ENCODE measurements at regions not wholly inside any gene's neighbourhood (a gene's known extent, or its start where the extent isn't known, plus 50 kb on each side); places are given as distances from the start of the nearest gene placed in this dataset.

DNA sequence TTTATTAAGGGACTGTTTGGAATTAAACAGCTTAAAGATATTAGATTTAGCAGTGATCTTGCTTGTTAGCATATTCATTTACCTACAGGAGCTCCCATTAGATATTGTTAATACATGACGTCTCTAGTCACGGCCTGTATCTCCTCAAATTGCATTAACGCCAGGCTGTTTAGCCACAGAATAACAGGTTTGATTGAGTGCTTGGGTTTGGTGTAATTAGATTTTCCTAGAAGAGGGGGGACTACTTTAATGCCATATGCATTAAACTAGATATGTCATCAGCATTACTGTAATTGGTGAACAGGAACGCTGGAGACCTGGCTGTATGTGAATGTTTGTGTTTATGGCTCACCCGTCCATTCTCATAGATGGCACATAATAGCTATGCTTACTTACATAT is 841.4 kb upstream of the NR2F2 start:
- no peak for DNase-seq (ENCODE audit: low read depth)

DNA sequence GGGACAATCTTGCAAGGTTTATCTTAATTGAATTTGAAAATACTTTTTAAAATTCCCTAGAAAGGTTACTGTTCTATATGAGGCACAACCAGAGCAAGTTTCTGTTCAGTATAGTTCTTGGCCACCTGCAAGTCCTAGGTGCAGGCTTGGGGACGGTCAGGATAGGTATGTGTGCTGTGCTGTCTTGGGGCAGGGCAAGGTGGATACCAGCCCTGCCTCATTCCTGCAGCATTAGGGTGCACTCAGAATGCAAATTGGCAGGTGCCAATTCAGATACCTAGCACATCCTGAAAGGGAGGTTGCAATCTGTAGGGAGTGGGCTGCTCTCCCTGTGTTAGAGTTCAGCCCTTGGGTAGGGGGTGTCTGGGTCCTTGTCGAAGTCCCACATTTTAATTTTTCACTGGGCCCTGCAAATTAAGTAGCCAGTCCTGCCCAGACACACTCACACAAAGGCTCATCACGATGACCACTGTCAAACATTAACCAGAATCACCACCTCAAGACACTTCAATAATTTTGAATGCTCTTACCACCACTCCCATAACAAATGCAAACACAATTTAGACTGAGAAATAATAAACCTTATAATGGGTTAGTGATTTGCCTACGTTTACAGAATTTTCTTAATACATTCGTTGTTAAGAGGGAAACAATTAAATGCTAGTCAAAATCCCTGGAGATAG is 838.0 kb upstream of the NR2F2 start:
- DNase-seq (ENCODE audit: low read depth) = no peak

DNA sequence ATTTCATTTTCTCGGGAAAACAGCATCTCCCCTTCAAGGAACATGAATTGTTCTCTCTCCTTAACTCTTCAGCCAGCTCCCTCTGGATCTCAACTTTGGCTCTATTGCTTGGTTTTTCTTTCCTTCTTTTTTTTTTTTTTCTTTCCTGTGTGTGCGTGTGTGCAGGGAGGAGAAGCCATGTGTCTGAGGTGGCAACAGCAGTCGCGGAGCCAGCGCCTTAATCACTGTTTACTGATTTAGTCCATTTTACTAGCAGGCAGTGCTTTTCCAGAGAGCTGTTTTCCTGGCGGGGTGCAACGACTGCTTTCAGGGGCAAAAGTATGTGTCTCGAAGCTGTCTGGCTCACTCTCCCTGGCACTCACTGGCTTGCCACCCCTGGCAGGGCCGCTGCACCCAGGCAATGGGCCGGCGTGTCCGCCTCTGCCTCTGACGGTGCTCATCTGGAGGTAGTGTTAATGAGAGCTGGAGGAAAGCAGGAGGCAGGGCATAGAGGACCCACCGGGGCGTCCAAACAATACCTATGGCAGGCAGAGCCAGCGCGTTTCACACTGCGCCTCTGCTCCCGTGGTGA is 835.4 kb upstream of the NR2F2 start:
- no peak for DNase-seq (ENCODE audit: low read depth)

DNA sequence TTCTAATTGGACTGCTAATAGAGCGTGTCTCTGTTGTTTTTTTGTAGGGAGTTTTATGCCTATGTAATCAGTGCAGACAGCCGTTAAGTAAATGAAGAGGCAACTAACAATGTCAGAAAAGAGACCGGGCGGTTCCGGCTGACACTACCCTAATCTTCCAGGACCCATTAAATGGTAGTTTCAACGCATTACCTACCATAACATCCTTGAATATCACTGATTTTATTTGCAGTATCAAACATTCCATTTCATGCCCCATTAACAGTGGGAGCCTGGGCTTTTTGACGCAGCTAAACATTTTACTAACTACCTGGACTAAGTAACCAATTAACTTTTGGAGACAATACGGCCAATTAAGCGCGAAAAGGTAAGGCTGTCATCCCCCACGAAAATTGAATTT is 832.9 kb upstream of the NR2F2 start:
- DNase-seq (ENCODE audit: low read depth) = no peak

DNA sequence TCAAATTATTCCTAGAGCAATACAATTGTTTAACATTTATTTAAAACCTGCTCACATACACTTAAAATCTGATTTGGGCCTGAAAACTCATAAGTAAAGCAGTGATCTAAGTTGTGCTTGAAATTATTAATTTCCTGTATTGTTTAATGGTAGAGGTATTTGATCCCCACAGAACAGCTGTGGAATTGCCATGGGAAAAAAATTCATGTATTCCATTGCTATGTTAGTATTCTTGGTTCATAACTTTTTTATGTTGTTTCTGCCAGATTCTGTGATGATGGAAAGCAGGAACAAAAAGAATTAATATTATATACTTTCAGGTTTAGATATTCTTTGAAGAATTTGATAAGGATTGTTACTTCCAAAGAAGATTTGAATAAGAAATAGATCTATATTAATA is 831.5 kb upstream of the NR2F2 start:
- no peak for DNase-seq (ENCODE audit: low read depth)

DNA sequence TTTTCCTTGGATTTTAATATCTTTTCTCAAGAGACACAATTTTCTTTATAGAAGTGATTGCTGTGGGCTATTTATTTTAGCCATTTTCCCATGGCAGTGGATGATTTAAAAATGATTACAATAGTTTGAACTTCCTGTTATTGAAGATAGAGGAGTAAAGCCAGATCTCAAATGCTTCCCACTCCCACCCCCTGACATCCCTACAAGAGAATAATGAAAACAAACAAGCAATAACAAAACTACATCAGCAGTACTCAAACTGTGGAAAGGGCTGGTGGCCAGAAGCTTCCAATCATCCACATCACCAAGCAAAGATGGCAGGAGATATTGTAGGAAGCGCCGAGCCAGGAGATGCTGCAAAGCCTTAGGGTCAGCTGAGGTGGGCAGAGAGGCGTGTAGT is 831.1 kb upstream of the NR2F2 start:
- DNase-seq (ENCODE audit: low read depth) = no peak

DNA sequence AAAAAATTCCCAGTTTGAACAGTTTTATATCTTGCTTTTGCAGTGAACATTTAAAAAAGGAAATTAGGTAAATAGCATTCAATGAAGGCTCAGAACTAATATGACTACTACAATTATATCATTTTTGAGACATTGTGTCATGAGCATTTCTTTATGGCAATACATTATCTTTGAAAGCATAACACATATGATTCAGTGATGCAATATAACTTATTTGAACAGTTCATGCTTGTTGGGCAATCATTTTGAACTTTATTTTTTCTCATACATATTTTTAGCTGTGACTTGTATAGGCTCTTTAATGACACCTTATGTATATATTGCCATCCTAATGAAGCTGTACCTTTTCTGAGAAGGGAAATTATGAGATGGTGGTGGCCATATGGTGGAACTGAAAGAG is 828.6 kb upstream of the NR2F2 start:
- DNase-seq (ENCODE audit: low read depth) = no peak

DNA sequence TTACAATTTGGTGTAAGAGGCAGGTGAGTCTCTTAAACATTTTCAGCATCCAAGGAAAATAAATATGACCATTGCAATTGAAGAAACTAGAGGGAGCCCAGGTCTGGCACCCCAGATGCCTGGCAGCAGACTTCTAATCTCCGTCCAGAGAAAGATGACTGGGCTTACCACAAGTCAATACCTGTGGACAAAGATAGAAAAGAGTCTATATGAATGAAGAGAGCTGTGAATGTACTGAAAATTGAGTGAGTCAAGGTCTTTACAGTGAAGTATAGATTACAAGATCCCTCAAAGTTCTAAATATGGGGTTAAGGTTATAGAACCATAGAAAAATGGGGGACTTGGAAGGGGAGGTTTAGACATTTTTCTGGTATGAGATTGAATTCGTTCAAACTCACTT is 827.4 kb upstream of the NR2F2 start:
- no peak for DNase-seq (ENCODE audit: low read depth)

DNA sequence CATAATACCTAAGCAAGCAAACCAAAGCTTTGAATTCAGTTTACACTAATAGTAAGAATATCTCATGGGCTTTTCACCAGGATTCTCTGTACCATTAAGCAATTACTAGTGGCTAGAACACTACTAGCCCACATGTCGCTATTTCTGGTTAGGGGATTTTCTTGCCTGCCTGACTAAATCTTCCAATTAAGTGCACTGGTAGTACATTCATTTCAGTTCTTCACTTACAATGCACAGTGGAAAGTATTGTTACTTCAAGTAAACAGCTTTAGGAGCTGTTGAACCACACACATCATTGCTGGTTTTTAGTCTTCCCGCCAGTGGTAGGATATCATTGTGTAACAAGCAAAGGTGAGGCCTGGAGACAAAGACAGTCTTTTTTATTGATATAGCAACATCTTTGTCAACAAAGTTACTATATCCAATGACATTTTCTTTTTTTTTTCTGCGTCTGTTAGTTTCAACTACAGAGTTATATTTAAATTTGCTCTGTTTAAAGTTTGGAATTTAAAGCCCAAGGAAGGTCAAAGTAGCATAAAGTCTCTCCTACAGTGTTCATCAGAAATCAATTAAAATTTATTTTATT is 826.8 kb upstream of the NR2F2 start:
- DNase-seq (ENCODE audit: low read depth) = no peak

DNA sequence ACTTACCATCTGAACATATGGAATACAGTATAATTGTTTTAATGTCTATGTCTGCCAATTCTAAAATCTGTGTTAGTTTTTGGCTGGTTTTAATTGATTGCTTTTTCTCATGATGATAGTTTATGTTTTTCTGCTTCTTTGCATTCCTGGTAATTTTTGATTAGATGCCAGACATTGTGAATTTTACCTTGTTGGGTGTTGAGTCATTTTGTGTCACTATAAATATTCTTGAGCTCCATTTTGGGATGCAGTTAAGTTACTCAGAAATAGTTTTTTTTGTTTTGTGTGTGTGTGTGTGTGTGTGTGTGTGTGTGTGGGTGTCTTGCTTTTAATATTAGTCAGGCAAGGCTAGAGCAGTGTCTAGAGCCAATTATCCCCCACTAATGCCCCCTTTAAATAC is 818.8 kb upstream of the NR2F2 start:
- no peak for DNase-seq (ENCODE audit: low read depth)

DNA sequence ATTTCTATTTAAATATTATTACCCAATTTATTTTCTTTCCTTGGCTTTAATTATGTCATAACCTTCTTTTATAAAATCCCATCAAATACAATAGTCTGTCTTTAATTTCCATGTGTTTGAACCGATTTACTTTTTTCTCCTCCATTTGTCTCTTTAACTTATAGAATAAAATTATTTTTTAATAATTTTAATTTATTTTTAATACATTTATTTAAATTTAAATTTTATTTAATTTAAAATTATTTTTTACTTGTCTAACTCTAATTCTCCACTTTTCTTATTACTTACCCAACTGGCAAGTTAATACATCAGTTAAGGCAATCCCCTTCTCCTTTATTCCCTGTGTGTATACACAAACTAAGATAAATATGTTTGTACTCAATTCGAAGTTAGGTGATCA is 817.6 kb upstream of the NR2F2 start:
- DNase-seq (ENCODE audit: low read depth) = no peak

DNA sequence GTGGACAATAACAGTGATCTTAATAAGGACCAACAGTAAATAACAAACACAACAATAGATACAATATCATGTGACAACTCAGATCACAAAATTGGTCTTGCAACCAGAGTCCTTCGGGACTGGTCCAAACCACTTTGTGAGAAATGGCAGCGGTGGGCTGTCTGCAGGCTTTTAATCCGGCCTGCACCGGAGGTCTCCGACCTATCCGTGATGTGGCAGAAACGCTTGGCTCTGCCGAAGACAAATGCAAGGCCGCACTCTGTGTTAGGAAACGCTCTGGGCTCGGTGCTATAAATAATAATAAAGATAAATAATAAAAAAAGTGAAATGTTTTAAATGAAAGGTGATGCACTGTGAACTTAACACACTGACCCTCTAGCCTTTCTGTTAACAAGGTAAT is 810.6 kb upstream of the NR2F2 start:
- no peak for DNase-seq (ENCODE audit: low read depth)

DNA sequence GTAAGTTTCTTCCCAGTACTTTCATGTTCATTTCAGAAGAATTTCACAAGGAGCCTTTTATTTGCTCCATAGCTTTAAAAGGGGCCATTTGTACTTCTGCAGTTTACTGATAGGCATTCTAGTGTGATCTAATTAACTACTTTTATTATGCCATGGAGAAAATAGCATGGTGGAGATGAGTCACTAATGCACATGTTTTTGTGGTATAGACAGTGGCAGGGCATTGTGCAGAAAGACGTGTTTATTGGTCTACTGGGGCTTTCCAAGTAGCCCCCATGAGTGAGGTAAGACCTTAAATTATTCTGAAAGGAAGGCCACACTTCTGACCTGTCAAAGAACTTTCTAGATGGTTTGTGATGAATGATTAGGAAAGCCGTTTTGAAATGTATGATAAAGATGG is 810.0 kb upstream of the NR2F2 start:
- DNase-seq (ENCODE audit: low read depth) = no peak

DNA sequence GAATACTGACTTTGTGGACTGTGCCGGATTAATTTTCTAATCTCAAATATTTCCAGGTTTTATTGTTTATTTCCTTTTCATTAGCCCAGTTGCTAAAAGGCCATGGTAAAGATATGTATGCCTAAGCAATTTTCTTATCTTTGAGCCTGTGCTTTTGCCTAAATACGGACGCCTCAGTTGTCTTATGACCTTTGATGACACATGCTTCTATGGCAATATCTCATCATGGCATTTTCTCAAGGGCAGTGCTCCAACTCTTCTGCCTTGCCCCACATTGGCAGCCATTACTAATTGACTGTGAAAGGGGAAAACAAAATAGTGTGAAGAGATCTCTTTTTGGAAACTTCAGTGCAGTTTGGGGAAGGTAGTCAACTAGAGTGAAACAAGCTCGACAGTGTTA is 809.6 kb upstream of the NR2F2 start:
- DNase-seq (ENCODE audit: low read depth) = no peak

DNA sequence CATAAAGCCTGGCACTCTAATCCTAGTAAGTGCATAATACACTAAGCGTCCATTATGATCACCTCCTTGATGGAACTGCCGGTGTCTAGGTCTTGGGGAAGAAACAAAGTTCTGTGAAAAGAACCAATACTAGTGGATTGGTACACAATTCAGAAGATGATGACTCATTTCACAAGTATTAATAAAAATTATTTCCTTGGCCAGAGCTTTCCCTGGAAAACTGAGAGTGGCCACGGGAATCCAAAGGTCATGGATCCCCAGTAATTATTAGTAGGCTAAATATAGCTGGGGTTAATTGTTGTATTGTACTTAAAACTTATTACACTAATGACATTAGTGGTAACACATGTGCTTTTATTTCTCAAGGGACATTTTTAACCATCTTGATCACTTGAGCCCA is 808.0 kb upstream of the NR2F2 start:
- no peak for DNase-seq (ENCODE audit: low read depth)

DNA sequence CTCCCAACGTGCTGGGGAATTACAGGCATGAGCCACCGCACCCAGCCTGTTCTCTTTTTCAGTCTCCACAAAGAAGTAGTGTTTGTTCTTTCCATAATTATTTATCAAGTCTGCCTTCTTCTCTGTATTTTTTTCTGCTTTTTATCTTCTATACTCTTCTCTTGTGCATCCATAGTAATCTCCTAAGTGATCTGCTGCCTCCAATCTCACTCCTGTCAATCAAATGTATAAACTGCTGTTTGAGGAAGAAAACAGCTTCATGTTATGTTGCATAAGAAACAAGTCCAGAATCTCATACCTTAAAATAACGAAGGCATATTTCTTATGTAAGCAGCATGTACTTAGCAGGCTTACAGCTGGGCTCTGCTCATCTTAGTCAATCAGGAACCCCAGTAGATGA is 801.6 kb upstream of the NR2F2 start:
- DNase-seq (ENCODE audit: low read depth) = no peak

DNA sequence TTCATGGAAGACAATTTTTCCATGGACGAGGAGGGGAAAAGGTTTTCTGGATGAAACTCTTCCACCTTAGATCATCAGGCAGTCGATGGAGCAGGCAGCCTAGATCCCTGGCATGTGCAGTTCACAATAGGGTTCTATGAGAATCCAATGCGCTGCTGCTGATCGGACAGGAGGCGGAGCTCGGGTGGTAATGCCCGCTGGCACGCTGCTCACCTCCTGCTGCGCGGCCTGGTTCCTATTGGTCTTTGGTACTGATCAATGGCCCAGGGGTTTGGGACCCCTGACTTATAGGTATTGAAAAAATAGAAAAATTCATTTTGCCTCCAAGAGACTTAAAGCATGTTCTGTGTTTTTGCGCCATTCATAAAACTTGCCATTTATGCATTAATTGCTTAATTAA is 793.9 kb upstream of the NR2F2 start:
- no peak for DNase-seq (ENCODE audit: low read depth)

DNA sequence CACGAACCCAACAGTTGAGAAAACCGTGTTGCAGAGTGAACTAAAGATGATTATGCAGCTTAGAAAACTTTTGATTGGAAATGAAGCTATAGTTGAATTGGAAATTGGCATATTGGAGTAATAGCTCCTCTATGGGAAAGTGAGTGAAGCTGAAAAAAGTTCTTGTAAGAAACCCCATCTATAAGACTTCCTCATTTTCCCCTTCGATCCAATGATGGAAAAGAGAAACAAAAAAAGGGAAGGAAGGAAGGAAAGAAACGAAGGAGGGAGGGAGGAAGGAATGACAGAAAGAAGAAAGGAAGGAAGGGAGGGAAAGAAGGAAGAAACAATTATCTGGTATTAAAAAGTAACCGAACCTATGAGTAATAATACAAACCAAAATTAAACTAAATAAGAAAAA is 791.8 kb upstream of the NR2F2 start:
- no peak for DNase-seq (ENCODE audit: low read depth)

DNA sequence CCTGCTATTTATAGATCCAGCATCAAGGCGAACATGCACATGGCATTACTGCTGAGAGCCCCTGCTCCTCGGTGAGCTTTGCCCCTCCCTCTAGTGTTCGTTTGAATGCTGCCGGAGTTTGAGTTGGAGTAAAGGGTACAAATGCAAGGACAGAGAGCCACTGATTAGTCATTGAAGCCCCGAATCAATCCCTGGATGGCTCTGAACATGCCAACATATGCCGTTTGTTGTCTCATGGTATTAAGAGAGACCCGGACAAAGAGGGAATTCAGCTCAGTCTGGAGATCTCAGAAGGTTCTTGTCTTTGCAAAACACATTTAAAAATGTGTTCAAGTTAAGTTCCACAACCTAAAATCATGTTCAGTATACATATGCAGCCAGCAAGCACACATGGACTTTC is 789.2 kb upstream of the NR2F2 start:
- no peak for DNase-seq (ENCODE audit: low read depth)

DNA sequence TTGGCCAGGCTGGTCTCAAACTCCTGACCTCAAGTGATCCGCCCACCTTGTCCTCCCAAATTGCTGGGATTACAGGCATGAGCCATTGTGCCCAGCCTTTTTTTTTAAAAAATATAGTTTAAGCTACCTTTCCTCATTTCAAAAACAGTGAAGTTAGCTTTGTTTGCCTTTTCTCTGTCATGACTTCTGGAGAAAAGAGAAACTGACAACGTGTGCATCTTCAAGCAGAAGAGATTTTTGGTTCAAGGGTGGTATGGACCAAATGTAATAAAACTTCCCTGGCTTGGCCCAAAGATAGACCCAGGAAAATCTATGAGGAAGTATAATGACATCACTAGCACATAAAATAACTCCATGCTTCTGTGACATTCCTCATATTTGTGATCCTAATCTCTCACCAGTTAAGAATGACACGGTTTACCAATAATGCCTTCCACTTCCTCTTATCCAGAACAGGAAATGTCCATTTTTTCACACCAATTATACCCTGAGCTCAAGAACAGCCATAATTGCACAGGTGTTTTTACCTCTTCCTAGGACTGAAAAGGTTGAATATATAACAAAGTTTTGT is 781.2 kb upstream of the NR2F2 start:
- no peak for DNase-seq (ENCODE audit: low read depth)

DNA sequence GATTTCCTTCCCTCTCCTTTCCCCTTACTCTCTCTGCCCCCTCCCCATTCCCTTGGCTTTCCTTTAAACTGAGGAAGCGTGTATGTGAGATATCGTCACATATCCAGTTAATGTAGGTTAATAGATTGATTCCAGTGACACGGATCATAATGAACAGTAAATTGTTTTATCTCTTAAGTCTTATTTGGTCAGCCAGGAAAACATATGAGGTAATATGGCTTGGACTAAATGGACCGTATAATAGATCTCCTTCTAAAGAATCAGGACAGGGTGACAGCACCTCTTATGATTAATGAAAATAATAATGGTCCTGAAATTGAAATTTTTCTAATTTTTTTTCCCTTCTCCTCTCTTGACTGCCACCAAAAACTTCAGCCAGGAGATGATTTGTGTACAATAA is 779.8 kb upstream of the NR2F2 start:
- DNase-seq (ENCODE audit: low read depth) = no peak

DNA sequence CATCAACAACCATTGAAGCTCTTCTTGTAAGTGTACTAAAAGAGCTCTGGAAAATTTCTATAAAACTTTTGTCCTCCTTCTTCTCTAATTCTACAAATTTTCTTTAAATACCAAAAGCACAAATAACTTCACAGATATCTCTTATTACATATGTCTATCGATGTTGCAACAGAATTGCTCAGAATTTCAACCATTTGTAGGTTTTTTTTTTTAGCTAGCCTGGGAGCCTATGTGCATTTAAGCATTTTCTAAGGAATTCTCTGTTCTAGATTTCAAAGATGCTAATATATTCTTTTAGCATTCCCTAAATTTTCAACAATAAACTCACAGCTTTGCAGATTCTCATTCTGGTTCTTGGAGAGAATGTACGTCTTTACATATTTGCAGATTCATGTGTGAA is 774.3 kb upstream of the NR2F2 start:
- DNase-seq (ENCODE audit: low read depth) = no peak

DNA sequence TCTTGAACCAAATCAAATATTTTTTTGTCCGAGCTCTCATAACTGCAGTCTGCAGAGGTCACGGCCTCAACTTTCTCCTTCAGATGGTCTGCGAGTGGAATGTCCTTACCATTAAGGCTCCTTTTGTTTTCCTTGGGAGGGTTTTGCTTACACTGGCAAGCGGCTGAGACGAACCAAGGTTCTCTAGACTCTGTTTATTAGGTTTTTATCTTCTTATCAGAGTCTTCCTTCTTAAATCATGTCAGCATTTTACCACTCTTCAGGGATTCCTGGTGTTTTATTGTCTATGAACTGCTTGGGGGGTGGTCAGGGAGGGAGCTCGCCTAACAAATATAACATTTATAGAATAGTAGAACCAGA is 773.7 kb upstream of the NR2F2 start:
- DNase-seq (ENCODE audit: low read depth) = no peak
